GM12878 (cell line): ENCODE measurements at regions not wholly inside any gene's neighbourhood (a gene's known extent, or its start where the extent isn't known, plus 50 kb on each side); places are given as distances from the start of the nearest gene placed in this dataset.

ENCODE experiments used
- ATAC-seq: fragments of 200-7000 bp; cut with Tn5 transposase; 3 replicates; pipeline ENCODE4 v1.9.1; 2020; ENCODE audit warnings: mild to moderate bottlenecking, moderate library complexity
- BruUV-seq: library from RNA; stranded (reverse); fragments of 400-500 nt; replicated peaks from 2 replicates; lab custom pipeline; 2021; lab: Mats Ljungman, UMichigan
- CTCF ChIA-PET: fragments of 300-600 bp; sonication (Branson Sonifier 250); formaldehyde crosslinking; extraction: SDS; loops from one replicate; lab custom pipeline; 2021; ENCODE audit warnings: inconsistent platforms; lab: Yijun Ruan, JAX
- POLR2A ChIA-PET: fragments of 350-600 bp; formaldehyde crosslinking; extraction: SDS; loops from one replicate; lab custom pipeline; 2021; ENCODE audit warnings: inconsistent platforms; lab: Charles Lee
- RAD21 ChIA-PET: fragments of 300-600 bp; sonication (Branson Sonifier 250); formaldehyde crosslinking; loops from one replicate; lab custom pipeline; 2023; ENCODE audit warnings: antibody characterized with exemption; ENCODE audit not compliant: unreplicated experiment; lab: Charles Lee
- SMC1A ChIA-PET: fragments of 300-600 bp; sonication (Branson Sonifier 250); formaldehyde crosslinking; loops from one replicate; lab custom pipeline; 2023; ENCODE audit not compliant: unreplicated experiment, uncharacterized antibody; lab: Charles Lee
- DNase-seq: peaks from one replicate; pipeline ENCODE4 v3.0.0-alpha.2; 2011; ENCODE audit warnings: low read depth, low spot score
- FAIRE-seq: peaks from 3 replicates; lab custom pipeline; 2011; peaks lifted over from hg19 to GRCh38; lab: Jason Lieb, UNC
- H2AFZ ChIP-seq: 2 replicates; pipeline ENCODE4 v1.6.0; 2011; ENCODE audit warnings: low read depth, low read length, control low read depth; ENCODE audit not compliant: control insufficient read depth
- H3K27ac ChIP-seq: 2 replicates; pipeline ENCODE4 v1.5.1; 2011; ENCODE audit warnings: control low read depth; ENCODE audit not compliant: control insufficient read depth, insufficient read depth
- H3K27me3 ChIP-seq, 2 experiments: replicated peaks in 1 of 2; 2 replicates each; pipeline versions ENCODE4 v1.6.0 to v1.6.1; 2011; ENCODE audit warnings: low read length in 1 of 2; ENCODE audit not compliant: control insufficient read depth in 2 of 2, insufficient read depth in 2 of 2
- H3K36me3 ChIP-seq, 2 experiments: 2 replicates each; pipeline ENCODE4 v1.5.1; 2011; ENCODE audit warnings: low read length in 1 of 2; ENCODE audit not compliant: control insufficient read depth in 2 of 2, insufficient read depth in 2 of 2
- H3K4me1 ChIP-seq: 2 replicates; pipeline ENCODE4 v1.6.1; 2011; ENCODE audit warnings: mild to moderate bottlenecking, low read length, moderate library complexity, mixed read lengths; ENCODE audit not compliant: control insufficient read depth, insufficient read depth
- H3K4me2 ChIP-seq: 2 replicates; pipeline ENCODE4 v1.6.0; 2011; ENCODE audit warnings: control low read depth; ENCODE audit not compliant: control insufficient read depth, insufficient read depth
- H3K4me3 ChIP-seq: fragments of 200-600 bp; sonication (generic); 2 replicates; pipeline ENCODE4 v1.5.1; 2016
- H3K79me2 ChIP-seq: 2 replicates; pipeline ENCODE4 v1.6.0; 2011; ENCODE audit warnings: low read length; ENCODE audit not compliant: control insufficient read depth, insufficient read depth
- H3K9ac ChIP-seq: 2 replicates; pipeline ENCODE4 v1.8.0; 2011; ENCODE audit warnings: low read length, control low read depth, mixed read lengths; ENCODE audit not compliant: control insufficient read depth, insufficient read depth
- H3K9me3 ChIP-seq: replicated peaks from 3 replicates; pipeline ENCODE4 v1.5.1; 2011; ENCODE audit warnings: mild to moderate bottlenecking, low read length; ENCODE audit not compliant: control insufficient read depth, insufficient read depth
- H4K20me1 ChIP-seq: 2 replicates; pipeline ENCODE4 v1.6.0; 2011; ENCODE audit not compliant: control insufficient read depth, insufficient read depth
- BCL11A ChIP-seq: IDR thresholded peaks from 2 replicates; pipeline ENCODE4 v1.6.1; 2011; ENCODE audit warnings: low read depth, low read length
- CEBPZ ChIP-seq: fragments of 150-350 bp; IDR thresholded peaks from 2 replicates; pipeline ENCODE4 v1.6.1; 2016; ENCODE audit warnings: low read depth, low read length
- DPF2 ChIP-seq: fragments of 450-650 bp; IDR thresholded peaks from 2 replicates; pipeline ENCODE4 v1.6.1; 2017; ENCODE audit warnings: mild to moderate bottlenecking
- ETV6 ChIP-seq, 2 experiments: fragments of 450-650 bp in 1 of 2; IDR thresholded peaks in 1 of 2; conservative IDR thresholded peaks in 1 of 2; 2 replicates each; pipeline ENCODE4 v1.6.1; 2014; ENCODE audit warnings: antibody characterized with exemption in 1 of 2, borderline replicate concordance in 1 of 2, low read depth in 1 of 2, mild to moderate bottlenecking in 1 of 2, moderate library complexity in 1 of 2
- LARP7 ChIP-seq: fragments of 450-650 bp; IDR thresholded peaks from 2 replicates; pipeline ENCODE4 v1.6.1; 2017; ENCODE audit warnings: mild to moderate bottlenecking
- NR2F1 ChIP-seq: fragments of 450-650 bp; conservative IDR thresholded peaks from 2 replicates; pipeline ENCODE4 v1.6.1; 2017; ENCODE audit warnings: mild to moderate bottlenecking
- PAX8 ChIP-seq: fragments of 450-650 bp; IDR thresholded peaks from 2 replicates; pipeline ENCODE4 v1.6.1; 2017; ENCODE audit warnings: mild to moderate bottlenecking, moderate library complexity
- RAD21 ChIP-seq: IDR thresholded peaks from 2 replicates; pipeline ENCODE4 v1.6.1; 2011; ENCODE audit warnings: mild to moderate bottlenecking, low read depth, low read length, moderate library complexity; ENCODE audit not compliant: insufficient read depth
- WRNIP1 ChIP-seq: IDR thresholded peaks from 2 replicates; pipeline ENCODE4 v1.6.1; 2011; ENCODE audit warnings: low read depth, low read length, improper control_type of control experiment, borderline replicate concordance
- YBX1 ChIP-seq: fragments of 450-650 bp; IDR thresholded peaks from 2 replicates; pipeline ENCODE4 v1.6.1; 2016; ENCODE audit warnings: antibody characterized with exemption
- ZNF24 ChIP-seq: fragments of 450-650 bp; IDR thresholded peaks from 2 replicates; pipeline ENCODE4 v1.6.1; 2017; ENCODE audit warnings: antibody characterized with exemption, mild to moderate bottlenecking
- WGBS: methylation state at CpG from one replicate; pipeline ENCODE4 v1.1.6; 2016; ENCODE audit warnings: low lambda C conversion rate; ENCODE audit not compliant: insufficient replicate concordance, insufficient coverage; ENCODE audit errors: missing lambda C conversion rate; 5-methylcytosine and 5-hydroxymethylcytosine counted together
- in situ Hi-C: fragments of 300-500 bp; cut with MboI; formaldehyde crosslinking; loops from 9 replicates; pipeline ENCODE4 v1.14.3; 2018; ENCODE audit warnings: mixed read lengths
- intact Hi-C: fragments of 100-400 bp; cut with micrococcal nuclease; formaldehyde crosslinking; loops from one replicate; pipeline ENCODE4 v1.14.2; 2022; ENCODE audit not compliant: unreplicated experiment

GRCh38 chr15:95407534-95407933 is 923.0 kb upstream of the NR2F2 start:
- intact Hi-C loops (no loop called here), in situ Hi-C loops (no loop called here)
- Histone ChIP-seq H3K4me1 (no peaks in the 10 kb centered on the region), H3K4me2 (no peak overlapping the region), H3K27me3 (no peaks in the 10 kb centered on the region), H3K9ac (no peak overlapping the region), H3K4me3 (no peak overlapping the region), H3K79me2 (no peaks in the 10 kb centered on the region), H3K27ac (no peak overlapping the region)
- FAIRE-seq (no peak), ATAC-seq (no peak)
- CTCF ChIA-PET = interaction anchor here (1.8 to 2.9 kb wide), 2 partner anchors 55 to 147 kb away, joined by 4 to 9 read pairs; no protein-coding TSS in a partner anchor
- no peak for TF ChIP-seq BCL11A
- no peak for TF ChIP-seq ZNF24
- TF ChIP-seq PAX8 = no peak
- TF ChIP-seq, all 136 proteins: peak for 0
- Histone ChIP-seq H2AFZ (no peak overlapping the region), H3K9me3 (no peaks in the 10 kb centered on the region), H3K36me3 (no peaks in the 10 kb centered on the region), H4K20me1 (no peaks in the 10 kb centered on the region)
- ChIA-PET RAD21 (interaction anchor here (0.9 to 1.1 kb wide), 2 partner anchors 11 to 56 kb away, joined by 3 read pairs; no protein-coding TSS in a partner anchor), POLR2A (no interaction called here), SMC1A (interaction anchor here (0.7 to 2.0 kb wide), 11 partner anchors 11 to 181 kb away, joined by 3 to 9 read pairs (median 3); no protein-coding TSS in a partner anchor)
- DNase-seq = no peak
- no TSS peak for BruUV-seq

GRCh38 chr15:95409211-95409610 is 921.3 kb upstream of the NR2F2 start:
- H2AFZ ChIP-seq = no peak overlapping the region
- no peaks in the 10 kb centered on the region for H3K4me1 ChIP-seq
- H3K79me2 ChIP-seq = no peaks in the 10 kb centered on the region
- 0% methylated on average over 2 of the region's 2 CpGs for WGBS
- H3K27ac ChIP-seq = no peak overlapping the region
- H3K27me3 ChIP-seq = no peaks in the 10 kb centered on the region
- SMC1A ChIA-PET = interaction anchor here (0.6 to 2.2 kb wide), 13 partner anchors 9 to 224 kb away, joined by 3 to 10 read pairs (median 3); no protein-coding TSS in a partner anchor
- CTCF ChIA-PET = interaction anchor here (0.6 to 2.9 kb wide), 5 partner anchors 9 to 282 kb away, joined by 3 to 9 read pairs (median 4); no protein-coding TSS in a partner anchor
- TF ChIP-seq LARP7 (no peak), ETV6 (conservative IDR thresholded peaks at IDR 0.05 in 1 of 2, IDR thresholded peaks at IDR 0.05 in 1 of 2; ENCODE audit: borderline replicate concordance in 1 of 2, low read depth in 1 of 2) (no peak), DPF2 (no peak), RAD21 (no peak), CEBPZ (no peak), YBX1 (no peak), WRNIP1 (no peak), NR2F1 (no peak)
- H3K36me3 ChIP-seq = no peaks in the 10 kb centered on the region
- DNase-seq (no peak), FAIRE-seq (no peak), ATAC-seq (no peak)
- POLR2A ChIA-PET = interaction anchor here (0.7 kb wide), 1 partner anchor 13 kb away, joined by 4 read pairs; no protein-coding TSS in a partner anchor
- no peak overlapping the region for H3K4me2 ChIP-seq
- in situ Hi-C loops = no loop called here
- no TSS peak for BruUV-seq
- H3K4me3 ChIP-seq = no peak overlapping the region
- no peaks in the 10 kb centered on the region for H4K20me1 ChIP-seq
- intact Hi-C loops = no loop called here
- no peak overlapping the region for H3K9ac ChIP-seq
- H3K9me3 ChIP-seq = no peaks in the 10 kb centered on the region
- RAD21 ChIA-PET = interaction anchor here (0.8 to 1.4 kb wide), 3 partner anchors 21 to 121 kb away, joined by 3 to 4 read pairs (median 4); no protein-coding TSS in a partner anchor
